ENCODE measurements at regions not wholly inside any gene's neighbourhood (a gene's known extent, or its start where the extent isn't known, plus 50 kb on each side); places are given as distances from the start of the nearest gene placed in this dataset.
"Not testable (repeated sequence)": the region's sequence is repeated elsewhere in the genome, so short reads cannot be mapped to it uniquely, and the experiment has no call there.

DNA sequence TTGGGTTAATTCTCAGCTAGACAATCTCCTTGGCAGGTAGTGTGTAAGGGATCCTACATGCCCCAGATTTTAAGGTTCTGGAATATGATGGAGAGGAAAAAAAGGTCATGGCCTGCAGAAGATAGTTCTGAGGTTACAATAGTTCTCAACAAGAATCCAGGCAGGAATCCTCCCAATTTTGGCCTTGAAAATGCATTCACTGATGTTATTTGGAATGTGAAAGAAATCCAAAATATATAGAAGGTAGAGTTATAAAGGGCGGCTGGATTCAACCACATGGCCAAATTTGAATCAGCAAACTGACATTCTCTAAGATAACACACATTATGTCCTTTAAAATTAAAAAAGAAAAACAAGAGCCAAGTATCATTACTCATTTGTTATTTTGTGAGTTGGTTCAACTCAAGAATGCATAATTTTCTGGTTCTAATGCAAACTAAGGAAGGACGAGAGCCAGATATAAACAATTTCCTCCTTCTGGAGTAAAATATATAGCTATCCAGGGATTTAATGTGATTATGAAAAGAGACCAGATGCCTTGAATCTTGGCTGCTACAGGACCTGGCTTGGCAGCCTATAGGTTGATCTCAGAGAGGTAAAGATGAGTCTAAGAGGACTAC lies 177.0 kb upstream of the G2E3 start:
- no peak for DNase-seq

DNA sequence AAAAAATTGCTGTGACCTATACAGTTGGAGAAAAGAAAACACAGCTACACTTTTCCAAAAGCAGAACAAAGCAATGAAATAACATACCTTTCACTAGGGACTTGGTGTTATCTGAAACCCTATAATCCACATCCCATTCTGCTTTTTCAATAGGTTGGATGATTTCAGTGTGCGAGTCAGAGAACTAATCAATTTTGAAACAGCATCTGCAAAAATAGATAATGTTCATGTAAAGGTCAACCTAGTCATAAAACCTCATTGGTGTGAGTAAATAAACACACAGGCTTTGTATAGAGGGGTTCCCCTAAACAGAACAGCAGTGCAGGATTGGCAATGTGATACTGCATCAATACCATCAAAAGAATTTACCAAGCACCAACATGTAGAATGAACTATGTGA lies 173.0 kb upstream of the G2E3 start:
- DNase-seq = no peak

- DNase-seq = no peak
These were observed 171.1 kb upstream of the G2E3 start for GRCh38 chr14:30387871-30388270.

DNA sequence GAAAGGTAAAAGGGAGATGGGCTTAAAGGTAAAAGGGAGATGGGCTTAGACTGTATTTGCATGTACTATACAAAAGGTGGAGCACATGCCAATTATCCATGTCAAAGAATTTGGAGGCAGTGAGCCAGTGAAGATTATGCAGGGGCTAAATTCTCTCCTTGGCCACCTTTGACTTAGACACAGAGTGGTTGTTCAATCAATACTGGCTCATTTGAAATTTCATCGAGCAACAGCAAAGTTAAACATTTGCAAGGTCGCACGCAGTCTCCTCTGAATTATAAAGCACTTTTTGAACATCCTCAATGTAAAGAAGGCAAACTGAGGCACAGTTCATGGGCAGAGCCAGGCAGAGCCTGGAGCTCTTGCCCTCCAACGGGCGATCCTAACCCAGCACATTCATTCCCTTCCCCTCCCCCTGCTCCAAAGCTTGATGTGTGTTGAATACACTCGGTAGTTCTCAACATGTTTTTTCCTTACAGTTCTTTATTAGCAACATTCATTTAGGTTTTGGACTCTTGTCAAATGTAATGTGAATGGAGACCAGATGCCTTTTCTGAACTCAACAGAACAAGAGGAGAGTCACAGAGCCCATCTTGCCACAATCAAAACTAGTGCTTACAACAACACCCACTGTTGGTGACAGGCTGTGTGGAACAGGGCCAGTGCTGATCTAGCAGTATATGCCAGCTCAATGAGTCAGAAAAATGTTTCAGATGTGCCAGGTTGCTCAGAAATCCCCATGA lies 169.7 kb upstream of the G2E3 start:
- DNase-seq = no peak

DNA sequence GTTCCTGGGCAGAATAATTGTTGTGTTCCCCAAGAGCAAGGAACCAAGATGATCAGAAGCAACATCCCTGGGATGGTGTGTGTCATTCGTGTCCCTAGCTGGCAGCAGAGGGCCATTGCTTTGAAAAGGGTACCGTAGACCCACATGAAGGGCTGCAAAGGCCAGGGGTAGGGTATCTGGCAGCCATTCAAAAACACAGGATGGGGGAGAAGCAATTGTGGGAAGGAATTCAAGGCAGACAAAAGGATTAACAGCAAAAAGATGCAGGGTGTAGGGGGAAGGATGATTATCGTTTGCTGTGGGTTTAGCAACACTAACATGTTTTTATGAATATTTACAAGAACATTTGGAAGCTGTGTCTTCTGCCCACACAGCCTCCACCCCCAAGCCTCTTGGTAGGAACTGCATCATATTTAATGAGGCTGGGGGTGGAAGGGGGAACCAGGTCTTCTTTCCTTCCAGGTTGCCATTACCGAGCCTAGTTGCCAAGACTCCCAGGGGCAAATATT lies 169.0 kb upstream of the G2E3 start:
- DNase-seq = no peak

DNA sequence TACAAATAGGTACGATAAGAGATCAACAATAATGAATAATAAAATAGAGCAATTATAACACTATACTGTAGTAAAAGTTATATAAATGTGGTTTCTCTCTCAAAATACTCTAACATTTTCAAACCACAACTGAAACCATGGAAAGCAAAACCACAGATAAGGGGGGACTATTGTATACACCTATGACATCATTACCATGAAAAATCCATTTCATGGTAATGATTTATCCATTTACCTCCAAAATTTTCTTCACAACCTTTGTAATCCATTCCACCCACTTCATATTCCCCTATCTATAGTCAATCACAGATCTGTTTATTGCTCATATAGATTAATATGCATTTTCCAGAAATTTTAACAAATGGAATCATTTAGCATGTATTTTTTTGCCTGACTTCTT lies 163.9 kb upstream of the G2E3 start:
- no peak for DNase-seq

GRCh38 chr14:30402846-30403245 lies 156.1 kb upstream of the G2E3 start:
- no peak for DNase-seq

DNA sequence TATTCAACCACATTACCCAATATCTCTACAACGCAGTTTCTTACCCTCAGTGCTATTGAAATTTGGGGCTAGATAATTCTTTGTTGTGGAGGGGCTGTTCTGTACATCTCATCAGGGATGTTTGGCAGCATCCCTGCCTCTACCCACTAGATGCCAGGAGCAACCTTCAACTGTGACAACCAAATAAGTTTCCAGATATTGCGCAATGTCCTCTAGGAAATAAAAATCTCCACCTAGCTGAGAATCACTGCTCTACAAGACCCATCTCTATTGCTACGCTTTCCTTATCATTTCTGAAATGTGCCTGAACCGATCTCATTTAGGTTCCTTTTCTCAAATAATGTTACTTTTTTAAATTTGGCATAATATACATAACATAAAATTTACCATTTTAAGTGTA lies 155.2 kb upstream of the G2E3 start:
- DNase-seq = no peak

GRCh38 chr14:30409508-30410015 lies 149.4 kb upstream of the G2E3 start:
- DNase-seq = not testable (repeated sequence)

DNA sequence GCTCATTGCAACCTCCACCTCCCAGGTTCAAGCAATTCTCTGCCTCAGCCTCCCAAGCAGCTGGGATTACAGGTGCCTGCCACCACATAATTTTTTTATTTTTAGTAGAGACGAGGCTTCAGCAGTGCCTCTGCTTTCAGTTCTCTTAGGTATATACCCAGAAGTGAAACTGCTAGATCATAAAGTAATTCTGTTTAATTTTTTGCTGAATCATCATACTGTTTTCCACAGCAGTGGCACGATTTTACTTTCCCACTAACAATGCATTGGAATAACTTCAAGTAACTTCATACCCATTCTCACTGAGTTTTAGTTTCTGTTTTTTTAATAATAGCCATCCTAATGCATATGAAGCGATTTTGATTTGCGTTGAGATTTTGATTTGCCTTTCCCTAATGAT lies 148.0 kb upstream of the G2E3 start:
- no peak for DNase-seq

DNA sequence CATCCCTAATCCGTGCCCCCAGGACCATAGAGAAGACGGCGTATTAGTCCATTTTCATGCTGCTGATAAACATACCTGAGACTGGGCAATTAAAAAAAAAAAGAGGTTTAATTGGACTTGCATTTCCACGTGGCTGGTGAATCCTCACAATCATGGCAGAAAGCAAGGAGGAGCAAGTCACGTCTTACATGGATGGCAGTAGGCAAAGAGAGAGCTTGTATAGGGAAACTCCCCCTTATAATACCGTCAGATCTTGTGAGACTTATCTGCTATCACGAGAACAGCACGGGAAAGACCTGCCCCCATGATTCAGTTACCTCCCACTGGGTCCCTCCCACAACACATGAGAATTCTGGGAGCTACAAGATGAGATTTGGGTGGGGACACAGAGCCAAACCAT lies 145.8 kb upstream of the G2E3 start:
- not testable (repeated sequence) for DNase-seq

DNA sequence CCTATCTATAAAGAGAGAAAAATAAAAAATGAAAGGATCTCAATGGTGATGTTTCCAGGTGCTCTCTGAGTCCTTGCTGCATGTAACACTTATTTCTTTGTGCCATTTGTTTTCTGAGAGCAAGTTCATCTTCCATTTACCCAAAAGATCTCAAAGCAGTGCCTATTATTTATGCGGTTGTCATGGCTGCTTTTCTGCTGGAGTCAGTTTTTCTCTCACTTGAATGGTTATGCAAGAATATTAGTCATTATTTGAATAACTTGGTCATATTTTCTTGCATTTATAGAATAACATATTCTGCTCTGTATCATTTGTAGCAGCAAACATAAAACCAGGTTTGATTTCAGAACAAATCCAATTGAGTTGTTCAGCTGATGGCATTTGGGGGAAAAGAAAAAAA lies 141.8 kb upstream of the G2E3 start:
- DNase-seq = no peak

- DNase-seq = no peak
These were observed 141.0 kb upstream of the G2E3 start for GRCh38 chr14:30417999-30418398.

GRCh38 chr14:30419037-30419436 lies 139.9 kb upstream of the G2E3 start:
- DNase-seq = no peak

- DNase-seq = no peak
These were observed 138.4 kb upstream of the G2E3 start for GRCh38 chr14:30420515-30420914.

- no peak for DNase-seq
These were observed 132.5 kb upstream of the G2E3 start for GRCh38 chr14:30426463-30426862.

GRCh38 chr14:30427401-30427800 lies 131.6 kb upstream of the G2E3 start:
- DNase-seq = no peak

DNA sequence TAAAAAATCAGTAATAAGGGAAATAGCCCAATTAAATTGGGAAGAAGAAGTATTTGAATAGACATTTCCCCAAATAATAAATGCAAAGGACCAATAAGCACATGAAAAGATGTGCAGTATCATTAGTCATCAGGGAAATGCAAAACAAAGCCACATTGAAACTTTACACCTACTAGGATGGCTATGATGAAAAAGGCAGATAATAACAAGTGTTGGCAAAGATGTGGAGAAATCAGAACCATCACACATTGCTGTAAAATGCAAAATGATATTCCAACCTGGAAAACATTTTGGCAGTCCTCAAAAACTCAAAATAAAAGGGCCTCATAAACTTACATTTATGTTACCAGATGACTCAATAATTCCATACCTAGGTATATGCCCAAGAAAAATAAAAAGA lies 131.1 kb upstream of the G2E3 start:
- no peak for DNase-seq

DNA sequence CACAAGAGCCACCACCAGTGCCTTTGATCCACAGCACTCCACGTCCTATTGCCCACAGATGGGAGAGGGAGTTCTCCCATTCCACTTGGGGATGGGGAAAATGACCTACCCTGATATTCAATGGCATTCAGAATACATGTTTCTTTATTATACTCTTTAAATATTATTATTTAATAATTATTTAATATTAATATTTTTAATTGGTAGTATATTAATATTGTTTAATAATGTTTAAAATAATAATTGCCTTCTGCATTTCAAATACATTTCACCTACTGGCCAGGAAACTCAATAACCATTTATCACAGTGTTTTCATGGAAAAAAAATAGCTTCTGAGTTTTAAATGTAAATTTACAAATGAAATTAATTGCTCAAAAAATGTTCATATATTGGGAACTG lies 127.4 kb upstream of the G2E3 start:
- DNase-seq = no peak

- DNase-seq = peak; percentile 57
These were observed 118.0 kb upstream of the G2E3 start for GRCh38 chr14:30440961-30441360.

- peak; percentile 33 for DNase-seq
These were observed 115.5 kb upstream of the G2E3 start for GRCh38 chr14:30443368-30444007.

- no peak for DNase-seq
These were observed 114.5 kb upstream of the G2E3 start for GRCh38 chr14:30444451-30444850.

- no peak for DNase-seq
These were observed 113.8 kb upstream of the G2E3 start for GRCh38 chr14:30445011-30445793.

Data from fibroblast of upper back skin (primary cell).